ENCODE measurements at regions not wholly inside any gene's neighbourhood (a gene's known extent, or its start where the extent isn't known, plus 50 kb on each side); places are given as distances from the start of the nearest gene placed in this dataset.

DNA sequence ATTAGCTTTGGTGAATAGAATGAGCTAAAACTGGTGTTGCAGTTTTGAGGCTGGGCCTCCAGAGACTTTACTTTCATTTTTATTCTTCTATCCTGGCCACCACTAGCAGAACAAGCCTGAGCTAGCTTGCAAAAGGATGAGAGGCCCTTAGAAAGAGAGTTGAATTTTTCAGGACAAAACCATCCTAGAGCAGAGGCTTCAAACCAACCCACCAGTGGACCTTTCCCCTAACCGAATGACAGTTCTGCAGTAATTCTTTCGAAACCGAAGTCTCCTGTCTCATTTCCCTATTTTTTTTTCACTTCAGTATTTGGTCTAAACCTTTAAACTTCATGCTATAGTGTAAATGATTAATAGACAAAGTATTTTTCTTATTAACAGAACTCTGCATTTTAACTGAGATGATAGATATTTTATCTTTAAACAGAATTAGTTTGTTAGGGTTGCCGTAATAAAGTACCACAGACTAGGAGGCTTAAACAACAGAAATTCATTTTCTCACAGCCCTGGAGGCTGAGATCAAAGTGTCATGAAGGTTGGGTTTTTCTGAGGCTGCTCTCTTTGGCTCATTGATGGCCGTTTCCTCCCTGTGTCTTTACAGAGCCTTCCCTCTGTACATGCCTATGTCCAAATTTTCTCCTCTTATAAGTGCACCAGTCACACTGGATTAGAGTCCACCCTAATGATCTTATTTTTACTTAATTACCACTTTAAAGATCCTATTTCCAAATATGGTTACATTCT, 80.6 kb upstream of the PAK5 start:
- DNase-seq, result no peak

DNA sequence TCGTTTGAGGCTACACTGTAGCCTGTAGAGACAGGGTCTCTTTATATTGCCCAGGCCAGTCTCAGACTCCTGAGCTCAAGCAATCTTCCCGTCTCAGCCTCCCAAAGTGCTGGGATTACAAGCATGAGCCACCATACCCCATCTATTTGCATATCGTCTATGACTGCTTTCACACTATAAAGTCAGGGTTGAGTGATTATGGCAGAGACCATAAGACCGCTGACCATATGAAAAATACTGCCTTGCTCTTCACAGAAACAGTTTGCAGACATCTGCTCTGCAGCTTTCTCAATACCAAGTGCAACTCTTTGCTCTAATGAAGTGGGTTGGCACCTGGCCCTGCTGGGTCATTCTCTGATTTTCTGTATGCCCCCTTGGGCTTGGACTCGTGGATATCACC, 79.5 kb upstream of the PAK5 start:
- DNase-seq, result no peak

DNA sequence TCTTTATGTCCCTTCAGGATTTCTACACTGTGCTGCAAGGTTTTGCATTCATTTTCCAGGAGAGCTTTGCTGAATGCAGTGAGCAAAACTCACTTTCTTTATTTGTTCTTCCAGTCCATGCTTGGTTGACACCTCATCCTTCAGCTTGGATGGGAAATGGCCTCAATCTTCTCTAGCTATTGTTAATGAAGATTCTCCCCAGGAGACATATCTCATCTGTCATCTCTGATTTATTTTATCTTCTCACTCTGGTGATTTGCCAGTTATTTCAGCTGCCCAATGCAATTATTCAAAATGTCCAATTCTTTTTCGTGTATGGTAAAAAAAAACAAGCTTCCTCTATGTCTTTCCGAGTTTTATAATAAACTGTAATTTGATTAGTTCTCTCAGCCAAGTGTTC, 77.9 kb upstream of the PAK5 start:
- no peak for DNase-seq

DNA sequence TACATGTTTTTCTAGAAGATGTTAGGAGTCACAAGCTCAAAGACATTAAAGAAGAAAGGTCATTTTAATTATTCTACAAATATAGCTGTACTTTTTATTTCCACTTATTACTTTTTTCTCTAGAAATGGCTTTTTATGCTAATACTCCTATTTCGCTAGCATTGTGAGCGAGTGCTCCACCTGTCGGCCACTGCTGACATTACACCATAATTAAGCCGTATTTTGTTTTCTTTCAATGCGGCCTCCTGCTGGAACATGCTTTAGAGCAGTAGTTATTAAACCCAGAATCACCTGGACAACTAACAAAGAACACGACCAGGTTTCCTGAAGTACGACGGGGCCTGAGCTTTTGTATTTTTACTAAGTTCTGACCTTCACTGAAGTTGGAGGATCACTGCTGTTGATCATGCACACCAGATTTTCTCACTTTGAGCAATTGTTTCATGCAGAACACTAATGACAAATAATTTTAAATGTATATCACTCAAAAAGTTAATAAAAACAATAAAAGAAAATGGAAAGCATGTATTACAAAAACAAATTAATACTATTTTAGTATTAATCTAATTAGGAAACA, 74.1 kb upstream of the PAK5 start:
- DNase-seq, result peak in 1 of 2 experiments; percentile 16

DNA sequence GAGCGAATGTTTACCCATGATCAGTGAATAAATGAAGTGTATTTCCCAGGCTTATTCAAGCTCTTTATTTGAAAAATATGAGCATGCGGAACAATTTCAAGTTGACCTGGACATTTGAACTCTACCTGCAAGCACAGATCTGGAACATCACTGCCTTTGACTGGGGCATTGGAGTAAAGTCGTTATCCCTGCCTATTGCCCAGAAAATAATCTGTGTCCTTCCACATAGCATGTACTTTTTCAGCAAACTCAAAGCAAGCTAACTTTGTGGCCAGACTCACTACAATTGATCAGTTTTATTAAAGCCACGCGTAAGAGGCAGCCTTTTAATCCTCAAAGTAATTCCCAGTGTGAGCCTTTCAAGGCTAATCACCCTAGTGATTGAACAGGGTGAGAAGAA, 73.4 kb upstream of the PAK5 start:
- no peak for DNase-seq

DNA sequence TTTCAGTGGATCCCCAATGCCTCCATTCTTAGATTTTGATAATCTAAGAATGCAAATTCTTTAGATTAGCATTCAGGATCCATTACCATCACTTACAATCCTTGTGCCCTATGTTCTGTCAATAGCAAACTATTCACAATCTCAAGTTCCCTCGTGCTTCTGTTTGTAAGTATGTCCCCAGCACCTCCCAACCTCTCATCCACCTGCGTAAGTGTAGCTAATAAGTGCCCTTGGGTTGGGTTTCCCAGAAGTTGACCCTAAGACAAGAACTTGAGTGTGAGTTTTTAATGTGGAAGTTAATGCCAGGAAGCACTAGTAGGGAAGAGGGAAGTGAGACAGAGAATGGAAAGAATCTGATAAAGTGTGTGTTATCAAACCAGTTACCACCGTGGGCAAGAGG, 72.6 kb upstream of the PAK5 start:
- no peak for DNase-seq

DNA sequence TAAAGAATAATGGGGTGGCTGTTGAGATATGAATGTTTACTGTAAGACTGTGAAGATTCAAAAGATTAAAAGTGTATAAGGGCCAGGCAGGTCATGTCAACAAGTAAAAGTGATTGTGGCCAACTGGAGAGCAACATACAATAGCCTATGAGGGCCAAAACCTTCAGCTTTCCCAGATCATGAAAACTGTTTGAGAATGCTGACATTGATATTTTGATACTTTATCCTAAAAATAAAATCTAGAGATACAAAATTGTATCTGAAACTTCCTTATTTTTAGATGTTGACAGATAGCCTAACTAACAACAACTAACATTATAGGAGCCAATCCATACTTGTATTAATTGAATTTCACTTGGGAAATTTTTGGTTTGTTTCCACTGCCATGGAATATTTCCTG, 70.3 kb upstream of the PAK5 start:
- no peak for DNase-seq

DNA sequence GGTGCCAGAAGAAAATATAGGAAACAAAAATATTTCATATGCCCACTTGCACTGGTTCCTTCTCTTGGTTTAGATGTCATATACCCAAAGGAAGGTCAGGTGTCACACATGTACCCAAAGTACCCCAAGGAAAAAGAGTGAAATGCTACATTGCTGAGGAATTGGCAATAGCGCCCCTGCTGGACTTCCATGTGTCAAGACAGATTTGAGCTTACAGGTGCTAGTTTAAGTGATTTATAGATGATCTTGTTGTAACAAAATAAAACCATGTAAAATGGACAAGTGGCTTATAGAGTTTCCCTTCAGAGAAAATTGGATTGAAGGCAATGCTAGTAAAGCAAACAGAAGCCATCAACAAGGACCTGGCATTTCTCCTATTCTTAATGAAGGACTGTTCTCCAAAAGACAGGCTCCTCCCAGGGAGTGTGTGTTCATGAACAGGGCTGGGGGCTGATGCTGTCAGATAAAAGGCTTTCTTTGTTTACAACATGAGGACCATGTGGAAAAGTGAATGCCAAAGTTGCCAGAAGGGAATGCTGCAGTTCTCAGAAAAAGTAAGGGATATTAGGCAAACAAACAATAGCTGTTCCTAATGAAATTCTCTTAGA, 64.3 kb upstream of the PAK5 start:
- DNase-seq, result no peak

DNA sequence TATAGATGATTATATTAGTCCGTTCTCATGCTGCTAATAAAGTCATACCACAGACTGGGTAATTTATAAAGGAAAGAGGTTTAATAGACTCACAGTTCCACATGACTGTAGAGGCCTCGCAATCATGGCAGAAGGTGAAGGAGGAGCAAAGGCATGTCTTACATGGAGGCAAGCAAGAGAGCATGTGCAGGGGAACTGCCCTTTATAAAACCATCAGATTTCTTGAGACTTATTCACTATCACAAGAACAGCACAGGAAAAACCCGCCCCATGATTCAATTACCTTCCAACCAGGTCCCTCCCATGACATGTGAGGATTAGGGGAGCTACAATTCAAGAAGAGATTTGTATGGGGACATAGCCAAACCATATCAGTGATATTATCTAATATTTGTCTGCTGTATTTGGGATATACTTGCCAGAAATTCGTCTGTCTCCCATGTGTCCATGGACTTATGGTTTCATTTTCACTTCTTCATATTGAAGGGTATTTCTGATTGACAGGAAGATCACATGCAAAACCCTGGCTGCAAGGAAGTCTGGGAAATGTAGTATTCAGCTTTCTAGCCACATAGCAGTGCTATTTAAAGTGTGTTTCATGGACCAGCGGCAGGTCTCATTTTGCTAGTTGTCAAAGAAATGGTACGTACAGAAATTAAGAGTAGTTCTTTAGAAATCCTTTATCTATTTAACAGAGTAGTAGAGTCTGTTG, 50.5 kb upstream of the PAK5 start:
- no peak for DNase-seq
